RWPE2 (cell line): ENCODE measurements at regions not wholly inside any gene's neighbourhood (a gene's known extent, or its start where the extent isn't known, plus 50 kb on each side); places are given as distances from the start of the nearest gene placed in this dataset.

Experiments used
- ATAC-seq: fragments of 200-7000 bp; cut with Tn5 transposase; 3 replicates; pipeline ENCODE4 v1.9.1; 2021; ENCODE audit warnings: low read depth
- DNase-seq: peaks from one replicate; pipeline ENCODE4 v3.0.0-alpha.2; 2020; ENCODE audit warnings: low spot score
- H3K27ac ChIP-seq: fragments of 450-650 bp; 2 replicates; pipeline ENCODE4 v1.5.1; 2017; ENCODE audit warnings: mild to moderate bottlenecking; ENCODE audit not compliant: poor library complexity, severe bottlenecking
- H3K27me3 ChIP-seq: fragments of 250-450 bp; sonication (Bioruptor Pico); 2 replicates; pipeline ENCODE4 v1.5.1; 2021; ENCODE audit warnings: mild to moderate bottlenecking, moderate library complexity; ENCODE audit not compliant: insufficient read depth, poor library complexity, severe bottlenecking
- H3K36me3 ChIP-seq: fragments of 250-450 bp; sonication (Bioruptor Pico); 2 replicates; pipeline ENCODE4 v1.5.1; 2020; ENCODE audit warnings: low read depth, mild to moderate bottlenecking, moderate library complexity
- H3K4me1 ChIP-seq: fragments of 250-450 bp; sonication (Bioruptor Pico); 2 replicates; pipeline ENCODE4 v1.5.1; 2021; ENCODE audit warnings: mild to moderate bottlenecking, moderate library complexity; ENCODE audit not compliant: insufficient read depth, poor library complexity, severe bottlenecking
- H3K4me3 ChIP-seq: fragments of 250-450 bp; sonication (Bioruptor Pico); 2 replicates; pipeline ENCODE4 v1.5.1; 2021; ENCODE audit warnings: mild to moderate bottlenecking, moderate library complexity; ENCODE audit not compliant: severe bottlenecking
- H3K9me3 ChIP-seq: fragments of 250-450 bp; sonication (Bioruptor Pico); 2 replicates; pipeline ENCODE4 v1.5.1; 2021; ENCODE audit warnings: mild to moderate bottlenecking, moderate library complexity; ENCODE audit not compliant: severe bottlenecking
- CTCF ChIP-seq: fragments of 450-650 bp; IDR thresholded peaks from one replicate; pipeline ENCODE4 v1.5.1; 2017; ENCODE audit warnings: mild to moderate bottlenecking, moderate library complexity; ENCODE audit not compliant: poor library complexity, severe bottlenecking

GRCh38 chr6:66134021-66134420, 427.0 kb upstream of the EYS start:
- no peak overlapping the region for H3K4me3 ChIP-seq
- H3K27me3 ChIP-seq = no peaks in the 10 kb centered on the region
- H3K9me3 ChIP-seq = no peaks in the 10 kb centered on the region
- H3K27ac ChIP-seq = no peak overlapping the region
- no peak for ATAC-seq
- no peak for DNase-seq
- no peak for TF ChIP-seq CTCF
- H3K4me1 ChIP-seq = no peaks in the 10 kb centered on the region
- no peaks in the 10 kb centered on the region for H3K36me3 ChIP-seq

- ATAC-seq (no peak), DNase-seq (no peak)
- H3K4me1 ChIP-seq = no peaks in the 10 kb centered on the region
- TF ChIP-seq CTCF = no peak
- no peak overlapping the region for H3K4me3 ChIP-seq
- no peaks in the 10 kb centered on the region for H3K9me3 ChIP-seq
- no peaks in the 10 kb centered on the region for H3K27me3 ChIP-seq
- no peaks in the 10 kb centered on the region for H3K36me3 ChIP-seq
- no peak overlapping the region for H3K27ac ChIP-seq
Measured at GRCh38 chr6:66128656-66129055, 421.6 kb upstream of the EYS start.

GRCh38 chr6:66128243-66128642, 421.2 kb upstream of the EYS start:
- H3K36me3 ChIP-seq = no peaks in the 10 kb centered on the region
- H3K4me1 ChIP-seq = no peaks in the 10 kb centered on the region
- ATAC-seq (no peak), DNase-seq (no peak)
- H3K9me3 ChIP-seq = no peaks in the 10 kb centered on the region
- H3K27ac ChIP-seq = no peak overlapping the region
- TF ChIP-seq CTCF = no peak
- no peaks in the 10 kb centered on the region for H3K27me3 ChIP-seq
- no peak overlapping the region for H3K4me3 ChIP-seq

GRCh38 chr6:66127061-66127460, 420.0 kb upstream of the EYS start:
- Histone ChIP-seq H3K9me3 (no peaks in the 10 kb centered on the region), H3K4me1 (no peaks in the 10 kb centered on the region), H3K36me3 (no peaks in the 10 kb centered on the region), H3K4me3 (no peak overlapping the region), H3K27ac (no peak overlapping the region), H3K27me3 (no peaks in the 10 kb centered on the region)
- DNase-seq (no peak), ATAC-seq (no peak)
- TF ChIP-seq CTCF = no peak

GRCh38 chr6:66126358-66126757, 419.3 kb upstream of the EYS start:
- TF ChIP-seq CTCF = no peak
- no peaks in the 10 kb centered on the region for H3K27me3 ChIP-seq
- H3K27ac ChIP-seq = no peak overlapping the region
- H3K4me3 ChIP-seq = no peak overlapping the region
- DNase-seq (no peak), ATAC-seq (no peak)
- no peaks in the 10 kb centered on the region for H3K4me1 ChIP-seq
- H3K9me3 ChIP-seq = no peaks in the 10 kb centered on the region
- no peaks in the 10 kb centered on the region for H3K36me3 ChIP-seq
